Parathyroid adenoma (tissue), 2 donors: ENCODE measurements at regions not wholly inside any gene's neighbourhood (a gene's known extent, or its start where the extent isn't known, plus 50 kb on each side); places are given as distances from the start of the nearest gene placed in this dataset.
A peak's percentile ranks its signal among the peaks of the same experiment; 100 is the strongest.

Experiments used
- H2AFZ ChIP-seq: fragments of 300-600 bp; sonication (generic); one replicate; pipeline ENCODE4 v1.7.0; 2017; ENCODE audit warnings: antibody characterized with exemption, mild to moderate bottlenecking
- H3K27ac ChIP-seq: fragments of 300-600 bp; sonication (generic); one replicate; pipeline ENCODE4 v1.7.0; 2017
- H3K27me3 ChIP-seq: fragments of 300-600 bp; sonication (generic); one replicate; pipeline ENCODE4 v1.7.0; 2017; ENCODE audit warnings: low read length; ENCODE audit not compliant: control insufficient read depth, insufficient read depth
- H3K36me3 ChIP-seq: fragments of 300-600 bp; sonication (generic); one replicate; pipeline ENCODE4 v1.7.0; 2017; ENCODE audit warnings: low read length; ENCODE audit not compliant: control insufficient read depth, insufficient read depth
- H3K4me1 ChIP-seq: fragments of 300-600 bp; sonication (generic); one replicate; pipeline ENCODE4 v1.7.0; 2017; ENCODE audit warnings: control low read depth
- H3K4me2 ChIP-seq: fragments of 300-600 bp; sonication (generic); one replicate; pipeline ENCODE4 v1.7.0; 2017; ENCODE audit warnings: low read length
- H3K4me3 ChIP-seq: fragments of 300-600 bp; sonication (generic); one replicate; pipeline ENCODE4 v1.7.0; 2017; ENCODE audit warnings: low read depth, low read length
- H3K79me2 ChIP-seq: fragments of 300-600 bp; sonication (generic); one replicate; pipeline ENCODE4 v1.7.0; 2017; ENCODE audit warnings: control low read depth
- H3K9ac ChIP-seq: fragments of 300-600 bp; sonication (generic); one replicate; pipeline ENCODE4 v1.7.0; 2017; ENCODE audit warnings: mild to moderate bottlenecking
- H3K9me3 ChIP-seq: fragments of 300-600 bp; sonication (generic); one replicate; pipeline ENCODE4 v1.7.0; 2017; ENCODE audit warnings: low read length; ENCODE audit not compliant: control insufficient read depth
- CTCF ChIP-seq: fragments of 300-600 bp; sonication (generic); IDR thresholded peaks from one replicate; pipeline ENCODE4 v1.7.0; 2017; ENCODE audit warnings: antibody characterized with exemption, mild to moderate bottlenecking
- donor health status: primary hyperparathyroidism.

GRCh38 chrX:106392346-106392745 is 219.4 kb upstream of the RADX start:
- Histone ChIP-seq H3K9me3 (no peaks in the 10 kb centered on the region), H3K4me1 (no peaks in the 10 kb centered on the region), H3K27me3 (no peaks in the 10 kb centered on the region), H3K79me2 (no peaks in the 10 kb centered on the region), H3K4me2 (no peak overlapping the region), H3K36me3 (no peaks in the 10 kb centered on the region), H3K9ac (no peak overlapping the region), H3K4me3 (no peak overlapping the region), H3K27ac (no peak overlapping the region), H2AFZ (no peak overlapping the region)
- no peak for TF ChIP-seq CTCF

GRCh38 chrX:106397788-106398538 is 213.8 kb upstream of the RADX start:
- Histone ChIP-seq H3K4me3 (no peak overlapping the region), H3K9ac (no peak overlapping the region), H3K36me3 (no peaks in the 10 kb centered on the region), H2AFZ (no peak overlapping the region), H3K27me3 (no peaks in the 10 kb centered on the region), H3K27ac (no peak overlapping the region), H3K4me2 (no peak overlapping the region), H3K4me1 (no peaks in the 10 kb centered on the region), H3K79me2 (no peaks in the 10 kb centered on the region), H3K9me3 (no peaks in the 10 kb centered on the region)
- peak; percentile 18 for TF ChIP-seq CTCF

GRCh38 chrX:106401965-106402559 is 209.7 kb upstream of the RADX start:
- Histone ChIP-seq H3K4me2 (no peak overlapping the region), H3K79me2 (no peaks in the 10 kb centered on the region), H3K36me3 (no peaks in the 10 kb centered on the region), H3K4me3 (no peak overlapping the region), H3K27me3 (no peaks in the 10 kb centered on the region), H3K4me1 (no peaks in the 10 kb centered on the region), H2AFZ (no peak overlapping the region), H3K9ac (no peak overlapping the region), H3K9me3 (no peaks in the 10 kb centered on the region), H3K27ac (no peak overlapping the region)
- TF ChIP-seq CTCF = no peak

GRCh38 chrX:106404512-106404911 is 207.3 kb upstream of the RADX start:
- no peak for TF ChIP-seq CTCF
- no peaks in the 10 kb centered on the region for H3K36me3 ChIP-seq
- H3K4me3 ChIP-seq = no peak overlapping the region
- no peak overlapping the region for H3K27ac ChIP-seq
- H3K9me3 ChIP-seq = no peaks in the 10 kb centered on the region
- no peaks in the 10 kb centered on the region for H3K4me1 ChIP-seq
- no peaks in the 10 kb centered on the region for H3K27me3 ChIP-seq
- no peak overlapping the region for H3K4me2 ChIP-seq
- no peak overlapping the region for H3K9ac ChIP-seq
- H2AFZ ChIP-seq = no peak overlapping the region
- no peaks in the 10 kb centered on the region for H3K79me2 ChIP-seq
